GM20000 (cell line): ENCODE measurements at regions not wholly inside any gene's neighbourhood (a gene's known extent, or its start where the extent isn't known, plus 50 kb on each side); places are given as distances from the start of the nearest gene placed in this dataset.
A peak's percentile ranks its signal among the peaks of the same experiment; 100 is the strongest.

ENCODE experiments used
- DNase-seq: peaks from one replicate; pipeline ENCODE4 v3.0.0; 2012; ENCODE audit warnings: low spot score
- CTCF ChIP-seq: IDR thresholded peaks from 2 replicates; pipeline ENCODE4 v1.5.1; 2012; ENCODE audit warnings: mild to moderate bottlenecking, control low read depth; ENCODE audit errors: extremely low read depth, missing control alignments

GRCh38 chr17:71883258-71883657 is 237.6 kb upstream of the SOX9 start:
- DNase-seq = no peak
- no peak for TF ChIP-seq CTCF

- DNase-seq = no peak
- TF ChIP-seq CTCF = no peak
Measured at GRCh38 chr17:71883845-71884244, 237.0 kb upstream of the SOX9 start.

- no peak for TF ChIP-seq CTCF
- DNase-seq = peak; percentile 9
Measured at GRCh38 chr17:71885662-71886061, 235.2 kb upstream of the SOX9 start.

- no peak for DNase-seq
Measured at GRCh38 chr17:71899317-71899716, 221.5 kb upstream of the SOX9 start.

GRCh38 chr17:71900621-71901229 is 220.1 kb upstream of the SOX9 start:
- no peak for DNase-seq
- no peak for TF ChIP-seq CTCF

More at GRCh38 chr17:71899317-71899716, 221.5 kb upstream of the SOX9 start:
- no peak for TF ChIP-seq CTCF

GRCh38 chr17:71902894-71903506 is 217.8 kb upstream of the SOX9 start:
- DNase-seq = no peak
- no peak for TF ChIP-seq CTCF

GRCh38 chr17:71905376-71906031 is 215.3 kb upstream of the SOX9 start:
- TF ChIP-seq CTCF = no peak
- DNase-seq = no peak
